Uterus (tissue), 3 donors: ENCODE measurements at regions not wholly inside any gene's neighbourhood (a gene's known extent, or its start where the extent isn't known, plus 50 kb on each side); places are given as distances from the start of the nearest gene placed in this dataset.

Experiments used
- DNase-seq, 2 donors: peaks; one replicate each; pipeline ENCODE4 v3.0.0-alpha.2; 2019 to 2020
- H3K27ac ChIP-seq, 2 donors: fragments of 200-600 bp; sonication (generic); 1 replicate in 1 of 2; 2 replicates in 1 of 2; pipeline ENCODE4 v1.5.1; 2016 to 2018
- H3K27me3 ChIP-seq, 2 donors: fragments of 200-600 bp; sonication (generic); one replicate each; pipeline ENCODE4 v1.5.1; 2018 to 2019; ENCODE audit warnings: control low read depth in 1 of 2
- H3K36me3 ChIP-seq, 2 donors: fragments of 200-600 bp; sonication (generic); one replicate each; pipeline ENCODE4 v1.5.1; 2019; ENCODE audit warnings: control low read depth in 1 of 2
- H3K4me1 ChIP-seq, 2 donors: fragments of 200-600 bp; sonication (generic); one replicate each; pipeline ENCODE4 v1.5.1; 2018 to 2019; ENCODE audit warnings: control low read depth in 1 of 2
- H3K4me3 ChIP-seq, 2 donors: fragments of 200-600 bp; sonication (generic); 1 replicate in 1 of 2; 2 replicates in 1 of 2; pipeline ENCODE4 v1.5.1; 2018 to 2019; ENCODE audit warnings: mild to moderate bottlenecking in 1 of 2
- H3K9me3 ChIP-seq, 2 donors: fragments of 200-600 bp; sonication (generic); one replicate each; pipeline ENCODE4 v1.5.1; 2019; ENCODE audit warnings: control low read depth in 1 of 2
- POLR2A ChIP-seq, 2 donors: fragments of 450-650 bp; IDR thresholded peaks; one replicate each; pipeline ENCODE4 v1.6.1; 2016; ENCODE audit warnings: antibody characterized with exemption in 2 of 2, mild to moderate bottlenecking in 1 of 2, moderate library complexity in 1 of 2
- intact Hi-C: fragments of 100-400 bp; cut with DNase I; formaldehyde crosslinking; loops from one replicate; pipeline ENCODE4 v1.15.1; 2023; ENCODE audit warnings: low total_unique reads
- TF ChIP-seq, protein P1 (sequence below), 4 experiments: fragments of 200-600 bp in 2 of 4; fragments of 450-650 bp in 2 of 4; sonication (generic) in 2 of 4; IDR thresholded peaks; one replicate each; pipeline ENCODE4 v1.5.1; 2016 to 2019; ENCODE audit warnings: antibody characterized with exemption in 4 of 4, mild to moderate bottlenecking in 2 of 4, moderate library complexity in 1 of 4
- donor health status: DM: yes; HTN: yes; CAD: no.

DNA sequence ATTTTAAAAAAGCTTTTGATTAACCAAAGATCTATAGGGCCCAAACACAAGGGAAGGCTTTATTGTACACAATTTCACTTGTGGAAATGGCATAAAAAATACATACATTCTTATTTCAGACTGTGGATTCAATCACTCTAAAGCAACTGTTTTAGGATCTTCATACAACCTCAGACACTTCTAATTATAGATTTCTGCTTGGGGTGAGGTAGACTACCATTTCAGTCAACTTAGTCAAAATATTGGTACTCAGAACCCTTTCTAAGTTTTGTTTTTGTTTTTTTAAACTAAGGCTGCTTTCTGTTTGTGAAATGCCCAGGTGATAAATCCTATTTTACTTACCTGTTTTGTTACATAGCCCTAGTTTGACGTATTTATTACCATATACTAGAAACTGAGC is 284.5 kb upstream of the RASA1 start:
- intact Hi-C loops = no loop called here
- TF ChIP-seq POLR2A (IDR thresholded peaks at IDR 0.05) = no peak
- TF ChIP-seq, protein P1, sequence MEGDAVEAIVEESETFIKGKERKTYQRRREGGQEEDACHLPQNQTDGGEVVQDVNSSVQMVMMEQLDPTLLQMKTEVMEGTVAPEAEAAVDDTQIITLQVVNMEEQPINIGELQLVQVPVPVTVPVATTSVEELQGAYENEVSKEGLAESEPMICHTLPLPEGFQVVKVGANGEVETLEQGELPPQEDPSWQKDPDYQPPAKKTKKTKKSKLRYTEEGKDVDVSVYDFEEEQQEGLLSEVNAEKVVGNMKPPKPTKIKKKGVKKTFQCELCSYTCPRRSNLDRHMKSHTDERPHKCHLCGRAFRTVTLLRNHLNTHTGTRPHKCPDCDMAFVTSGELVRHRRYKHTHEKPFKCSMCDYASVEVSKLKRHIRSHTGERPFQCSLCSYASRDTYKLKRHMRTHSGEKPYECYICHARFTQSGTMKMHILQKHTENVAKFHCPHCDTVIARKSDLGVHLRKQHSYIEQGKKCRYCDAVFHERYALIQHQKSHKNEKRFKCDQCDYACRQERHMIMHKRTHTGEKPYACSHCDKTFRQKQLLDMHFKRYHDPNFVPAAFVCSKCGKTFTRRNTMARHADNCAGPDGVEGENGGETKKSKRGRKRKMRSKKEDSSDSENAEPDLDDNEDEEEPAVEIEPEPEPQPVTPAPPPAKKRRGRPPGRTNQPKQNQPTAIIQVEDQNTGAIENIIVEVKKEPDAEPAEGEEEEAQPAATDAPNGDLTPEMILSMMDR (IDR thresholded peaks at IDR 0.05) = no peak
- H3K4me1 ChIP-seq = no peaks in the 10 kb centered on the region
- no peak for DNase-seq
- no peaks in the 10 kb centered on the region for H3K27me3 ChIP-seq
- no peaks in the 10 kb centered on the region for H3K9me3 ChIP-seq
- H3K27ac ChIP-seq = no peak overlapping the region
- H3K36me3 ChIP-seq = no peaks in the 10 kb centered on the region
- H3K4me3 ChIP-seq = no peak overlapping the region

GRCh38 chr5:86986837-86987236 is 280.8 kb upstream of the RASA1 start:
- Histone ChIP-seq H3K27ac (no peak overlapping the region), H3K36me3 (no peaks in the 10 kb centered on the region), H3K9me3 (no peaks in the 10 kb centered on the region), H3K27me3 (no peaks in the 10 kb centered on the region), H3K4me1 (no peaks in the 10 kb centered on the region), H3K4me3 (no peak overlapping the region)
- intact Hi-C loops = no loop called here
- no peak for TF ChIP-seq POLR2A (IDR thresholded peaks at IDR 0.05)
- TF ChIP-seq, protein P1 (IDR thresholded peaks at IDR 0.05) = no peak
- DNase-seq = no peak

DNA sequence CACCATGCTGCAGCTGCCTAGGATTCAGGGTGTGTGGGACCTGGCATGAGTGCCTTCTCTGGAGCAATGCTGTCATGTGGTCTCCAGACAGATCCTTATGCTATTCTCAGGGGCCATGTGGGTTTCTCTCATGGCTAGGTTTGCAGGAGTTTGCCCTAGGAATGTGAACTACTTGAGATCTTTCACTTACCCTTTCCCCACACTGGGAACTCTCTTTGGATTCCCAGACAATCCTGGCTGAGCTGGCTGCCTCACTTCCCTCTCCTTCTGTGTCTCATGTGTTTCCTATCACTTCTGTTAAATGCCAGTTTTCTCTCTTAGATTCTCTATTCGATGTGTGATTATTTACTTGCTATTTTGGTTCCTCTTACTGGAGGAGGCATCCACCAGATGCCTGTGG is 270.2 kb upstream of the RASA1 start:
- H3K27me3 ChIP-seq = no peaks in the 10 kb centered on the region
- no peak for TF ChIP-seq POLR2A (IDR thresholded peaks at IDR 0.05)
- H3K4me1 ChIP-seq = no peaks in the 10 kb centered on the region
- no peaks in the 10 kb centered on the region for H3K36me3 ChIP-seq
- no peaks in the 10 kb centered on the region for H3K9me3 ChIP-seq
- intact Hi-C loops = no loop called here
- DNase-seq = no peak
- H3K4me3 ChIP-seq = no peak overlapping the region
- H3K27ac ChIP-seq = no peak overlapping the region

DNA sequence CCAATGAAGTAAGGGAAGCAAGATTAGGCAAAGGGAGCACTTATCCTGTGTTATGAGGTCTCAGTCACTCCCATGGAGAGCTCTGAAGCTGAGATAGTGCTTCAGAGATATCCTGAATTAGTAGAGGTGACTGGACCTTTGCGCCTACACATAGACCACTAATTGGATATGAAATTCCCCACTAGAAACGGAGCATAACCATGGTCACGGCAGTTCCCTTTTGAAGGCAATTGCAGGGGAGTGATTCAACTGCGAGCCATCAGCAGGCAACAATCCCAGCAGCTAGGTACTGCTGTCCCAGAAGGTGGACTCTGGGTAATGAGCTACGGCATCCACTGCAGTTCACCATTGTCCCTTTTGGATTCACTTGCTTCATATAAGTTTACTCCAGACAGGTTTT is 267.7 kb upstream of the RASA1 start:
- TF ChIP-seq, protein P1 (IDR thresholded peaks at IDR 0.05) = no peak
- no peak for TF ChIP-seq POLR2A (IDR thresholded peaks at IDR 0.05)

DNA sequence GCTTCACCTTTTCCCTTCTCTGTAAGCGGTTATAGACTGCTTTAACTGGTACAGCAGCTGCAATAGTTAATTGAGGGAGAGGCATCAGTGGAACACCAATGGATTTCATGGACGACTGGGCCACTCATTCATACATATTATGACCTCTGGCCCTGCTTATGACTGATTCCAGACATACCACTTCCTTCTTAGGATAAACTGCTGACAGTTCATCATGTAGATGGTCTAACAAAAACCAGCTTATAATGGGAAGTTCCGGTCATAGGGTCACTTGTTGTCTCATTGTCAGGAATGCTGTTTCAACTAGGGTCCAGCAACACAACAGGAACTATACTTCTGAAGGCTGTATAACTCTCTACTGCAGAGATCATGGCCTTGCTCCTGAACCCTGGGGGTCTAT is 265.2 kb upstream of the RASA1 start:
- DNase-seq = no peak
- H3K27ac ChIP-seq = no peak overlapping the region
- intact Hi-C loops = no loop called here
- H3K27me3 ChIP-seq = no peaks in the 10 kb centered on the region
- no peak for TF ChIP-seq POLR2A (IDR thresholded peaks at IDR 0.05)
- TF ChIP-seq, protein P1 (IDR thresholded peaks at IDR 0.05) = no peak
- no peaks in the 10 kb centered on the region for H3K4me1 ChIP-seq
- no peak overlapping the region for H3K4me3 ChIP-seq
- no peaks in the 10 kb centered on the region for H3K9me3 ChIP-seq
- H3K36me3 ChIP-seq = no peaks in the 10 kb centered on the region

More for the DNA sequence above, 267.7 kb upstream of the RASA1 start:
- no peak for DNase-seq
- intact Hi-C loops = no loop called here
- Histone ChIP-seq H3K4me1 (no peaks in the 10 kb centered on the region), H3K4me3 (no peak overlapping the region), H3K9me3 (no peaks in the 10 kb centered on the region), H3K27me3 (no peaks in the 10 kb centered on the region), H3K36me3 (no peaks in the 10 kb centered on the region), H3K27ac (no peak overlapping the region)

DNA sequence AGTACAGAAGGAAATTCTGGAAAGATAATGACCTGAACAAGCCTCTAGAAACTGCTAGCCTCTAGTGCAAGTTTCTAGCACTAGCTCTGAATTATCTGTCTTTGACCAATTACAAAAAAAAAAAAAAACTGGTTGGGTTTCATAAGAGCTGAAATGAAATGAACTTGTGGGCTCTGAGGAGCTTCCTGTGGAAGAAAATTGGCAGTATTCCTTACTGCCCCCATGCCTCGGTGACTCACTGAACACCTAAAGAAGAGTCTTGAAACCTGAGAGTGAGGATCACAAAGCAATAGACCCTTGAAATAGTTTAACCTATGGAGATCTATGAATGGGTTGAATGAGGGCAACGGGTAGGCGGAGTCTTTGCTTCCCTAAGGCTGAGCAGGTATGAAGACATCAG is 263.6 kb upstream of the RASA1 start:
- Histone ChIP-seq H3K9me3 (no peaks in the 10 kb centered on the region), H3K4me1 (no peaks in the 10 kb centered on the region), H3K4me3 (no peak overlapping the region), H3K36me3 (no peaks in the 10 kb centered on the region), H3K27ac (no peak overlapping the region), H3K27me3 (no peaks in the 10 kb centered on the region)
- intact Hi-C loops = no loop called here
- TF ChIP-seq, protein P1 (IDR thresholded peaks at IDR 0.05) = no peak
- no peak for TF ChIP-seq POLR2A (IDR thresholded peaks at IDR 0.05)
- no peak for DNase-seq
